Naive thymus-derived CD4-positive, alpha-beta T cell (primary cell): ENCODE measurements at regions not wholly inside any gene's neighbourhood (a gene's known extent, or its start where the extent isn't known, plus 50 kb on each side); places are given as distances from the start of the nearest gene placed in this dataset.

Experiments used
- ATAC-seq: fragments of 150-1000 bp; cut with Tn5 transposase; 2 replicates; pipeline ENCODE4 v1.10.0; 2021; ENCODE audit warnings: mild to moderate bottlenecking, moderate library complexity
- CTCF ChIA-PET: fragments of 350-600 bp; sonication (Branson Sonifier 250); formaldehyde crosslinking; loops from one replicate; lab custom pipeline; 2021; ENCODE audit warnings: antibody characterized with exemption; lab: Charles Lee
- POLR2A ChIA-PET: fragments of 350-600 bp; sonication (Branson Sonifier 250); formaldehyde crosslinking; loops from one replicate; lab custom pipeline; 2021; ENCODE audit warnings: antibody characterized with exemption, inconsistent platforms; lab: Charles Lee
- DNase-seq, 9 donors: peaks; one replicate each; pipeline versions ENCODE4 v3.0.0 to v3.0.0-alpha.2; 2020 to 2022; ENCODE audit warnings: mixed read lengths in 1 of 9
- H3K27ac ChIP-seq: one replicate; pipeline ENCODE4 v1.7.0; 2013; ENCODE audit warnings: mild to moderate bottlenecking, low read depth, low read length, moderate library complexity
- H3K27me3 ChIP-seq, 2 donors: one replicate each; pipeline ENCODE4 v1.7.0; 2013; ENCODE audit warnings: low read length in 2 of 2, mild to moderate bottlenecking in 2 of 2, moderate library complexity in 2 of 2; ENCODE audit not compliant: control insufficient read depth in 2 of 2, insufficient read depth in 2 of 2
- H3K36me3 ChIP-seq, 3 experiments: 1 replicate in 2 of 3; 2 replicates in 1 of 3; pipeline ENCODE4 v1.7.0; 2013; ENCODE audit warnings: low read length in 3 of 3, mild to moderate bottlenecking in 3 of 3, moderate library complexity in 1 of 3; ENCODE audit not compliant: insufficient read depth in 3 of 3, control insufficient read depth in 2 of 3
- H3K4me1 ChIP-seq, 2 donors: one replicate each; pipeline ENCODE4 v1.7.0; 2013; ENCODE audit warnings: low read length in 2 of 2, mild to moderate bottlenecking in 2 of 2, moderate library complexity in 1 of 2; ENCODE audit not compliant: control insufficient read depth in 2 of 2, insufficient read depth in 2 of 2
- H3K4me3 ChIP-seq: 2 replicates; pipeline ENCODE4 v1.7.0; 2013; ENCODE audit warnings: mild to moderate bottlenecking, low read length
- H3K9me3 ChIP-seq, 3 experiments: 1 replicate in 2 of 3; 2 replicates in 1 of 3; pipeline ENCODE4 v1.7.0; 2013; ENCODE audit warnings: low read length in 3 of 3; ENCODE audit not compliant: control insufficient read depth in 2 of 3
- H3K27ac Mint-ChIP-seq, 9 donors: one replicate each; pipeline ENCODE4 v1.8.0; 2020 to 2022; ENCODE audit warnings: mixed read lengths in 9 of 9, mild to moderate bottlenecking in 8 of 9, moderate library complexity in 5 of 9, inconsistent platforms in 2 of 9
- H3K27me3 Mint-ChIP-seq, 5 donors: one replicate each; pipeline ENCODE4 v1.8.0; 2021 to 2022; ENCODE audit warnings: mixed read lengths in 5 of 5, mild to moderate bottlenecking in 1 of 5
- H3K36me3 Mint-ChIP-seq, 5 donors: one replicate each; pipeline ENCODE4 v1.8.0; 2020 to 2022; ENCODE audit warnings: mixed read lengths in 5 of 5, mild to moderate bottlenecking in 3 of 5, inconsistent platforms in 1 of 5
- H3K4me1 Mint-ChIP-seq, 7 donors: one replicate each; pipeline ENCODE4 v1.8.0; 2020 to 2022; ENCODE audit warnings: mixed read lengths in 7 of 7, mild to moderate bottlenecking in 3 of 7, inconsistent platforms in 1 of 7
- H3K4me3 Mint-ChIP-seq, 10 donors: one replicate each; pipeline ENCODE4 v1.8.0; 2020 to 2022; ENCODE audit warnings: mild to moderate bottlenecking in 10 of 10, mixed read lengths in 10 of 10, moderate library complexity in 6 of 10, inconsistent platforms in 2 of 10
- H3K9me3 Mint-ChIP-seq, 11 donors: one replicate each; pipeline ENCODE4 v1.8.0; 2020 to 2022; ENCODE audit warnings: mixed read lengths in 11 of 11, mild to moderate bottlenecking in 4 of 11, inconsistent platforms in 1 of 11, moderate library complexity in 1 of 11
- intact Hi-C, 2 donors: fragments of 100-400 bp; cut with micrococcal nuclease; formaldehyde crosslinking; loops; one replicate each; pipeline ENCODE4 v1.15.1; 2023

DNA sequence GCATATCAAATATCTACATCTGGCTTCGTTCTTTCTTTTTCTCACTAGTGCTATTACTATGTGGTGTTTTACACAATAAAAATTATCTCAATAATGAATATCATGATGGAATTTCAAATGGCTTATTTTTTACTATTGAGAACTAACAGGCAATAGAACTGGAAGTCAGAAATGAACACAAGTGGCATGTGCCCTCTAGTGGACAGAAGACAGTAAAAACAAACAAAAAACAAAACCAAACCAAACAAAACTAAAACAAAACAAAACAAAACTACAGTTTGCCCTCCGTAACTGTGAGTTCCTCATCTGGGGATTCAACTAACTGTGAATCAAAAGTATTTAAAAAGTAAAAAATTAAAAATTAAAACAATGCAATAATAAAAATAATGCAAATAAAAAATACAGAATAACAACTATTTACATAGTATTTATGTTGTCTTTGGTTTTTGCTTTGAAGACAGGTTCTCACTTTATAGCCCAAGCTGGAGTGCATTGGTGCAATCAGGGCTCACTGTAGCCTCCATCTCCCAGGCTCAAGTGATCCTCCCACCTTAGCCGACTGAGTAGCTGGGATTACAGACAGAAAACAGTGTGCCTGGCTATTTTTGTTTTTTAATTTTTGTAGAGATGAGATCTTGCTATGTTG is 195.6 kb upstream of the TACR3 start:
- Mint-ChIP-seq H3K36me3 (no peaks in the 10 kb centered on the region), H3K4me3 (no peak overlapping the region), H3K9me3 (peaks cover 0 to 11% (median 3%) of the 10 kb centered on the region in 11 donors), H3K27me3 (no peaks in the 10 kb centered on the region), H3K27ac (no peak overlapping the region), H3K4me1 (no peaks in the 10 kb centered on the region)
- CTCF ChIA-PET, result interaction anchor here (1.1 kb wide), 1 partner anchor 28 kb away, joined by 3 read pairs; no protein-coding TSS in a partner anchor
- ATAC-seq (no peak), DNase-seq (no peak)
- Histone ChIP-seq H3K4me3 (no peak overlapping the region), H3K4me1 (no peaks in the 10 kb centered on the region), H3K27me3 (no peaks in the 10 kb centered on the region), H3K36me3 (no peaks in the 10 kb centered on the region), H3K9me3 (no peaks in the 10 kb centered on the region), H3K27ac (no peak overlapping the region)
- POLR2A ChIA-PET, result no interaction called here
- intact Hi-C loops, result no loop called here

DNA sequence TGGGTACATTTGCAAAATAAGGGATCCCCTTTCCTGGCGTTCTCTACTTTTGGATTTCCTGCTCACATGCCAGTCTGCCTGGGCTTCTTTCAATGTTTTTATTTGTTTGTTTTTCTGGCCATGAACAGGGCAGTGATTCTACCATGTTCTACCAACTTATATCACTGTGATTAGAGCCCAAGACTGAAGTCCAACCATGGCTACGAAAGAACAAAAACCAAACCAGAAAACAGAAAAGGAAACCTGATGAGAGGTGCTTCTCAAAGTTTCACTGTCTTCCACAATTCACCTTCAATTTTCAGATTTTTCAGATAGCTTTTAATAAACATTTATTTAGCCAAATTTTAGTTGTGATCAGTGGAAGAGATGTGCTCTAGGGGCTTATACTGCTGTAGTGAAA is 187.6 kb upstream of the TACR3 start:
- H3K4me3 ChIP-seq, result no peak overlapping the region
- Mint-ChIP-seq H3K9me3 (peaks cover 0 to 5% (median 1%) of the 10 kb centered on the region in 11 donors), H3K36me3 (no peaks in the 10 kb centered on the region), H3K27ac (no peak overlapping the region), H3K4me1 (no peaks in the 10 kb centered on the region), H3K27me3 (no peaks in the 10 kb centered on the region), H3K4me3 (no peak overlapping the region)
- no peaks in the 10 kb centered on the region for H3K9me3 ChIP-seq
- DNase-seq (no peak), ATAC-seq (no peak)
- H3K36me3 ChIP-seq, result no peaks in the 10 kb centered on the region
- ChIA-PET CTCF (no interaction called here), POLR2A (no interaction called here)
- no peaks in the 10 kb centered on the region for H3K4me1 ChIP-seq
- H3K27me3 ChIP-seq, result no peaks in the 10 kb centered on the region
- H3K27ac ChIP-seq, result no peak overlapping the region
- intact Hi-C loops, result no loop called here

DNA sequence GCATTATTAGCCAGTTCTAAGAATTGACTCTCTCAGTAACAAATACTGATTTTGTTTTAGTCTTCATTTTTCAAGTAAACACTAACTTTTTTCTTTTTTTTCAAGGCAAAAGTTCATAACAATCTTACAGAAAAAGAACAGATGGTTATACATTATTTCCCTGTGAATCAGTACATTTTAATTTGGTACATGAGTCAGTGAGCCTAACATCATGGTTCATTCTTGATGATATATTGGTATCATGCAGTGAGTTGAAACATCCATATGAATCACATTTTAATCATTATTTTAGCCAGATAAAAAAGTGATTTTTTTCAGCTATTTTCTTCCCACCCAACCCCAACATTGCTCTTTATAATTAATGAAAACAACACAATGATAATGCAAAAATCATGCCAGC is 184.3 kb upstream of the TACR3 start:
- Histone ChIP-seq H3K27me3 (no peaks in the 10 kb centered on the region), H3K4me1 (no peaks in the 10 kb centered on the region), H3K4me3 (no peak overlapping the region), H3K36me3 (no peaks in the 10 kb centered on the region), H3K27ac (no peak overlapping the region), H3K9me3 (no peaks in the 10 kb centered on the region)
- ATAC-seq (no peak), DNase-seq (no peak)
- Mint-ChIP-seq H3K27me3 (no peaks in the 10 kb centered on the region), H3K36me3 (no peaks in the 10 kb centered on the region), H3K4me3 (no peak overlapping the region), H3K9me3 (peaks cover 0 to 14% (median 3%) of the 10 kb centered on the region in 11 donors), H3K27ac (no peak overlapping the region), H3K4me1 (no peaks in the 10 kb centered on the region)
- ChIA-PET CTCF (no interaction called here), POLR2A (no interaction called here)
- intact Hi-C loops, result no loop called here

DNA sequence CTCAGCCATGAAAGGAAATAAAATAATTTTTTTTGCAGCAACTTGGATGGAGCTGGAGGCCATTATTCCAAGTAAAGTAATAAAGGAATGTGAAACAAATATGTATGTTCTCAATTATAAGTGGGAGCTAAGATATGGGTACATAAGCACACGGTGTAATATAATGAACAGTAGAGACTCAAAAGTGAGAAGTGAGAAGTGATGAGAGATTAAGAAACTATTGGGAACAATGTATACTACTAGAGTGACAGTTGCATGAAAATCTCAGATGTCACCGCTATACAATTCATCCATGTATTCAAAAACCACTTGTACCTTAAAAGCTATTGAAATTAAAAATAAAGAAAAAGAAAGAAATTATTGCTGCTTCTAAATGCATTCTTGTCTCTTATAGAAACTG is 182.9 kb upstream of the TACR3 start:
- ChIA-PET CTCF (interaction anchor here (0.5 kb wide), 1 partner anchor 31 kb away, joined by 3 read pairs; no protein-coding TSS in a partner anchor), POLR2A (no interaction called here)
- no peaks in the 10 kb centered on the region for H3K36me3 Mint-ChIP-seq
- Histone ChIP-seq H3K27me3 (no peaks in the 10 kb centered on the region), H3K36me3 (no peaks in the 10 kb centered on the region), H3K9me3 (no peaks in the 10 kb centered on the region), H3K4me3 (no peak overlapping the region), H3K27ac (no peak overlapping the region), H3K4me1 (no peaks in the 10 kb centered on the region)
- peaks cover 0 to 18% (median 5%) of the 10 kb centered on the region in 11 donors for H3K9me3 Mint-ChIP-seq
- intact Hi-C loops, result no loop called here
- no peaks in the 10 kb centered on the region for H3K27me3 Mint-ChIP-seq
- H3K27ac Mint-ChIP-seq, result no peak overlapping the region
- ATAC-seq, result no peak
- no peak for DNase-seq
- H3K4me3 Mint-ChIP-seq, result no peak overlapping the region
- no peaks in the 10 kb centered on the region for H3K4me1 Mint-ChIP-seq

DNA sequence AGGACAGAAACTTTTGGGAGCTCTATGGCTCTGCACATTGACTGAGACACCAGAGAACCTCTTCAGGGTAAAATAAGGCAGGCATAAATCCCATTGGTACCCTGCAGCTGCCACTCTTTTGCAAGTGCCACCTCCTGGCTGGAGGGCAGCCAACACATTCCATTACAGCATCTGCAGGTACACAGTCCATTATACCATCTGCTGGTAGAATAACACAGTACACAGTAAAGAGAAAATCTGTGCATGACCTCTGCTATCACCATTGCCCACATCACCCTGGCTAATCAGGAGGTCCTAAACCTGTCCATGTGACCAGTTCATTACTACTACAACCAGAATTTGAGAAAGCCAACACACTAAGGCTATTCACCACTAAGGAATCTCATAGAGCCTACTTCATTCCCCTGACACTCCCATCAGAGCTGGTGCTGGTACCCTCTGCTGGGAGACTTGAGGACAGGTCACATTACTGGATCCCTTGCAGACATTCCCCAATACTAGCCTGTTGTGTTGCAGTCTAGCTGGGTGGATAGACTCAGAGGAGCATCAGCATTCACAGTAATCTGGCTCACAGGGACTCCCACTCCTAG is 176.2 kb upstream of the TACR3 start:
- H3K36me3 ChIP-seq, result no peaks in the 10 kb centered on the region
- H3K4me3 Mint-ChIP-seq, result no peak overlapping the region
- DNase-seq, result no peak
- intact Hi-C loops, result no loop called here
- no peaks in the 10 kb centered on the region for H3K4me1 ChIP-seq
- no peaks in the 10 kb centered on the region for H3K27me3 ChIP-seq
- peaks cover 0 to 10% (median 5%) of the 10 kb centered on the region in 11 donors for H3K9me3 Mint-ChIP-seq
- ATAC-seq, result no peak
- H3K27me3 Mint-ChIP-seq, result no peaks in the 10 kb centered on the region
- H3K36me3 Mint-ChIP-seq, result no peaks in the 10 kb centered on the region
- no peaks in the 10 kb centered on the region for H3K4me1 Mint-ChIP-seq
- H3K27ac Mint-ChIP-seq, result no peak overlapping the region
- ChIA-PET CTCF (no interaction called here), POLR2A (no interaction called here)
- no peaks in the 10 kb centered on the region for H3K9me3 ChIP-seq
- no peak overlapping the region for H3K27ac ChIP-seq
- H3K4me3 ChIP-seq, result no peak overlapping the region

DNA sequence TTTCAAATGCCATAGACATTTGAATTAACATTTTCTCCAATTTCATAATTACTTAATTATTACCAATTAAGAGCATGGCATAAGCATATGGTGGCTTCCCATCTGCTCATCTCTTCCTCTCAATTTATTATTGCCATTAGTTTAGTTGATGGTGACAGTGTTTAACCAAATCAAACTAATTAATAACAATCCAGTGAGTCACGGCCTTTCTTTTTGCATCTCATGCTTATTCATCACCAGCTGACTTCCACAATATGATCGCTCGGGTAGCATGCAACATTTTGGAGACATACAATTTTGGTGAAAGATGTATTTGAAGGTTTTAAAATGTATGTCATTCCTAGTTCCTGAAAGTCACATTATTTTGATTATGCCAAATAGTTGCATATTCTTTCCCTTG is 172.8 kb upstream of the TACR3 start:
- Histone ChIP-seq H3K36me3 (no peaks in the 10 kb centered on the region), H3K27ac (no peak overlapping the region), H3K4me3 (no peak overlapping the region), H3K4me1 (no peaks in the 10 kb centered on the region), H3K9me3 (no peaks in the 10 kb centered on the region), H3K27me3 (no peaks in the 10 kb centered on the region)
- Mint-ChIP-seq H3K9me3 (peaks cover 0 to 9% (median 4%) of the 10 kb centered on the region in 11 donors), H3K27me3 (no peaks in the 10 kb centered on the region), H3K36me3 (no peaks in the 10 kb centered on the region), H3K4me3 (no peak overlapping the region), H3K4me1 (no peaks in the 10 kb centered on the region), H3K27ac (no peak overlapping the region)
- ATAC-seq (no peak), DNase-seq (no peak)
- ChIA-PET CTCF (no interaction called here), POLR2A (no interaction called here)
- intact Hi-C loops, result no loop called here

DNA sequence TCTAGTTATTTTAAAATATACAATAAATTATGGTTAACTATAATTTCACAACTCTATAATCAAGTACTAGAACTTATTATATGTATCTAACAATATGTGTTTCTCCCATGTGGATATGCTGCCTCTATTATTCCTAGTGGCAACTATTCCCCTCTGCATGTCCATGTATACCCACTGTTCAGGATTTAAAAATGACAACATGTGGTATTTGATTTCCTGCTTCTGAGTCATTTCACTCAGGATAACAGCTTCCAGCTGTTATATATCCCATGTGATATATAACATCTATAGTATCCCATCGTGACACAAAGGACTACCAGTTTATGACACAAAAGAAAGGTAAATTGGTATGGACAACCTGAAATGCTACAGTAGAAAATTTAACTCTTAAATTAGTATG is 167.4 kb upstream of the TACR3 start:
- Histone ChIP-seq H3K4me3 (no peak overlapping the region), H3K27ac (no peak overlapping the region), H3K9me3 (no peaks in the 10 kb centered on the region), H3K4me1 (no peaks in the 10 kb centered on the region), H3K27me3 (no peaks in the 10 kb centered on the region), H3K36me3 (no peaks in the 10 kb centered on the region)
- ChIA-PET CTCF (interaction anchor here (0.7 kb wide), 1 partner anchor 28 kb away, joined by 3 read pairs; no protein-coding TSS in a partner anchor), POLR2A (no interaction called here)
- no peak for DNase-seq
- Mint-ChIP-seq H3K4me1 (no peaks in the 10 kb centered on the region), H3K27me3 (no peaks in the 10 kb centered on the region), H3K4me3 (no peak overlapping the region), H3K36me3 (no peaks in the 10 kb centered on the region), H3K27ac (no peak overlapping the region), H3K9me3 (peaks cover 0 to 6% (median 1%) of the 10 kb centered on the region in 11 donors)
- intact Hi-C loops, result no loop called here
- no peak for ATAC-seq
